K562 (cell line): ENCODE measurements at regions not wholly inside any gene's neighbourhood (a gene's known extent, or its start where the extent isn't known, plus 50 kb on each side); places are given as distances from the start of the nearest gene placed in this dataset.

Experiments
- ATAC-seq: fragments of 200-7000 bp; cut with Tn5 transposase; 3 replicates; pipeline ENCODE4 v1.9.1; 2020; ENCODE audit warnings: moderate library complexity
- BruUV-seq: library from RNA; stranded (reverse); fragments of 400-500 nt; replicated peaks from 2 replicates; lab custom pipeline; 2021; lab: Mats Ljungman, UMichigan
- CTCF ChIA-PET: fragments of 300-600 bp; formaldehyde crosslinking; extraction: SDS; loops from one replicate; lab custom pipeline; 2021; ENCODE audit warnings: low intra/inter-chr PET ratio; lab: Yijun Ruan, JAX
- POLR2A ChIA-PET: fragments of 300-600, 350-650 bp; sonication (Branson Sonifier 250); formaldehyde crosslinking; extraction: SDS; loops from one replicate; lab custom pipeline; 2021; ENCODE audit warnings: antibody characterized with exemption, inconsistent platforms; lab: Yijun Ruan, JAX
- DNase-seq, 4 experiments: peaks; one replicate each; pipeline versions ENCODE4 v3.0.0 to v3.0.0-alpha.2; 2011 to 2018; ENCODE audit warnings: low spot score in 3 of 4, mixed read lengths in 3 of 4; ENCODE audit errors: extremely low read depth in 1 of 4
- FAIRE-seq: peaks from 2 replicates; lab custom pipeline; 2011; peaks lifted over from hg19 to GRCh38; lab: Jason Lieb, UNC
- H2AFZ ChIP-seq: 2 replicates; pipeline ENCODE4 v1.6.0; 2011; ENCODE audit warnings: low read depth, low read length, control low read depth, inconsistent platforms
- H3K27ac ChIP-seq: fragments of 200-600 bp; 3 replicates; pipeline ENCODE4 v1.8.0; 2011; ENCODE audit warnings: low read depth, mild to moderate bottlenecking, control low read depth, inconsistent platforms, low read length, moderate library complexity, mixed read lengths; ENCODE audit errors: extremely low read depth
- H3K27me3 ChIP-seq, 2 experiments: fragments of 300-600 bp in 1 of 2; 2 replicates in 1 of 2; 3 replicates in 1 of 2; pipeline versions ENCODE4 v1.6.0 to v1.8.0; 2011; ENCODE audit warnings: inconsistent platforms in 2 of 2, low read length in 2 of 2, mild to moderate bottlenecking in 1 of 2, mixed read lengths in 1 of 2, moderate library complexity in 1 of 2; ENCODE audit not compliant: control insufficient read depth in 2 of 2, insufficient read depth in 2 of 2
- H3K36me3 ChIP-seq: fragments of 300-600 bp; 3 replicates; pipeline ENCODE4 v1.8.0; 2011; ENCODE audit warnings: mild to moderate bottlenecking, low read length, inconsistent platforms; ENCODE audit not compliant: control insufficient read depth, insufficient read depth
- H3K4me1 ChIP-seq, 2 experiments: fragments of 200-600 bp in 1 of 2; replicated peaks in 1 of 2; 2 replicates in 1 of 2; 3 replicates in 1 of 2; pipeline versions ENCODE4 v1.5.1 to v1.8.0; 2011; ENCODE audit warnings: inconsistent platforms in 2 of 2, low read length in 2 of 2, mild to moderate bottlenecking in 1 of 2, mixed read lengths in 1 of 2, moderate library complexity in 1 of 2; ENCODE audit not compliant: control insufficient read depth in 2 of 2, insufficient read depth in 2 of 2
- H3K4me2 ChIP-seq: 2 replicates; pipeline ENCODE4 v1.6.1; 2011; ENCODE audit warnings: low read length, control low read depth, inconsistent platforms, mixed read lengths; ENCODE audit not compliant: insufficient read depth
- H3K4me3 ChIP-seq: fragments of 200-600 bp; sonication (generic), shearing (Covaris generic); 2 replicates; pipeline ENCODE4 v1.5.1; 2016; ENCODE audit warnings: control low read depth, inconsistent platforms
- H3K79me2 ChIP-seq: fragments of 200-600 bp; 3 replicates; pipeline ENCODE4 v1.8.0; 2011; ENCODE audit warnings: low read length, inconsistent platforms; ENCODE audit not compliant: control insufficient read depth, insufficient read depth
- H3K9ac ChIP-seq, 2 experiments: 2 replicates each; pipeline versions ENCODE4 v1.6.0 to v1.6.1; 2011; ENCODE audit warnings: low read depth in 2 of 2, low read length in 2 of 2, control low read depth in 1 of 2, inconsistent platforms in 1 of 2, mild to moderate bottlenecking in 1 of 2, mixed read lengths in 1 of 2; ENCODE audit not compliant: insufficient read depth in 1 of 2
- H3K9me1 ChIP-seq: one replicate; pipeline ENCODE4 v1.6.0; 2011; ENCODE audit warnings: inconsistent platforms, mild to moderate bottlenecking, low read length, moderate library complexity; ENCODE audit not compliant: control insufficient read depth, insufficient read depth
- H3K9me3 ChIP-seq: replicated peaks from 2 replicates; pipeline ENCODE4 v1.5.1; 2011; ENCODE audit warnings: low read depth, low read length, inconsistent platforms; ENCODE audit not compliant: control insufficient read depth, insufficient read depth
- H4K20me1 ChIP-seq: replicated peaks from 2 replicates; pipeline ENCODE4 v1.6.1; 2011; ENCODE audit warnings: low read length, inconsistent platforms, mixed read lengths; ENCODE audit not compliant: control insufficient read depth, insufficient read depth
- ASH1L ChIP-seq: fragments of 450-650 bp; IDR thresholded peaks from 2 replicates; pipeline ENCODE4 v1.6.1; 2018; ENCODE audit warnings: borderline replicate concordance, mild to moderate bottlenecking, low read depth; ENCODE audit not compliant: partially characterized antibody
- ERF ChIP-seq: fragments of 450-650 bp; formaldehyde crosslinking; IDR thresholded peaks from 2 replicates; pipeline ENCODE4 v1.4.0; 2020; ENCODE audit warnings: mild to moderate bottlenecking, mixed read lengths
- ESRRB ChIP-seq: fragments of 250-450 bp; sonication (Bioruptor Pico); IDR thresholded peaks from 2 replicates; pipeline ENCODE4 v1.5.0; 2020; ENCODE audit warnings: mild to moderate bottlenecking, moderate library complexity, borderline replicate concordance
- FOS ChIP-seq: IDR thresholded peaks from 3 replicates; pipeline ENCODE4 v1.6.1; 2011; ENCODE audit not compliant: insufficient read length; ENCODE audit errors: extremely low read depth
- KLF13 ChIP-seq: fragments of 450-650 bp; IDR thresholded peaks from 2 replicates; pipeline ENCODE4 v1.6.1; 2016; ENCODE audit warnings: missing genetic modification characterization, low read depth, mild to moderate bottlenecking, missing compliant biosample characterization, moderate library complexity, borderline replicate concordance
- MXI1 ChIP-seq: IDR thresholded peaks from 2 replicates; pipeline ENCODE4 v1.6.1; 2011; ENCODE audit warnings: low read depth, mild to moderate bottlenecking, improper control_type of control experiment, low read length
- RBM14 ChIP-seq: fragments of 200-400 bp; formaldehyde crosslinking; IDR thresholded peaks from 2 replicates; pipeline ENCODE4 v1.6.1; 2018; ENCODE audit warnings: low read depth, mild to moderate bottlenecking, low read length, moderate library complexity, borderline replicate concordance; ENCODE audit not compliant: insufficient read depth
- RERE ChIP-seq: sonication (generic); formaldehyde crosslinking; IDR thresholded peaks from 2 replicates; pipeline ENCODE4 v1.8.0; 2023; ENCODE audit warnings: missing genetic modification reagents, mild to moderate bottlenecking, borderline replicate concordance
- SETDB1 ChIP-seq: IDR thresholded peaks from one replicate; pipeline ENCODE4 v1.6.1; 2012; ENCODE audit warnings: low read length, control low read depth, inconsistent platforms
- UBTF ChIP-seq, 2 experiments: IDR thresholded peaks; 2 replicates each; pipeline ENCODE4 v1.6.1; 2012; ENCODE audit warnings: improper control_type of control experiment in 2 of 2, low read depth in 2 of 2, low read length in 2 of 2, borderline replicate concordance in 1 of 2
- ZKSCAN1 ChIP-seq: fragments of 150-350 bp; IDR thresholded peaks from 2 replicates; pipeline ENCODE4 v1.6.1; 2016; ENCODE audit warnings: low read depth, low read length
- ZNF212 ChIP-seq: fragments of 450-650 bp; formaldehyde crosslinking; IDR thresholded peaks from 2 replicates; pipeline ENCODE4 v1.4.0; 2020; ENCODE audit warnings: mild to moderate bottlenecking
- ZNF583 ChIP-seq: fragments of 250-450 bp; sonication (Bioruptor Pico); IDR thresholded peaks from 2 replicates; pipeline ENCODE4 v1.4.0; 2020
- WGBS: fragments of 100-300 bp; shearing (Covaris generic); methylation state at CpG from one replicate; pipeline ENCODE4 v1.1.6; 2016; ENCODE audit warnings: low coverage, mixed read lengths; ENCODE audit not compliant: insufficient coverage; ENCODE audit errors: missing lambda C conversion rate; 5-methylcytosine and 5-hydroxymethylcytosine counted together
- in situ Hi-C: fragments of 300-500 bp; cut with MboI; formaldehyde crosslinking; loops from 4 replicates; pipeline ENCODE4 v1.15.0; 2018; ENCODE audit warnings: inconsistent platforms, mixed read lengths
- intact Hi-C: fragments of 100-400 bp; cut with micrococcal nuclease; formaldehyde crosslinking; loops from 2 replicates; pipeline ENCODE4 v1.14.2; 2022
- TF ChIP-seq, protein P1 (sequence below): fragments of 450-650 bp; formaldehyde crosslinking; IDR thresholded peaks from 2 replicates; pipeline ENCODE4 v1.4.0; 2020; ENCODE audit warnings: mild to moderate bottlenecking, moderate library complexity

DNA sequence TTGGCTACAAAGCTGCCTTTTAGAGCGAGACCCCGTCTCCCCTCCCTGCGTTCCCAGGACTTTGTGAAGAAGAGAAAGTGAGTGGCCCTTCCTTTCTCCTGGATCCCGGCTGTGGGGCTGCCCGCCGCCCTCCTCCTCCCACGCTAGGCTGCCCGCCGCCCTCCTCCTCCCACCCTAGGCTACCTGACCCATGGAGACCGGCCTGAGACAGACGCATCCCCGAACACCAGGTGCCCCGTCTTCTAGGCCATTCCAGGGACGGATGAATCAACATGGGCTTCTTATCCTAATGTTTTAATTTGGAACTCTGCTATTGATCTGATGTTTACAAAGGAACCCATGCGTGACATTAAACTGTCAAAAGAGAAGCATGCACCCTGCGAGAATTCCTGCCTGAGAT, 117.3 kb upstream of the LPCAT1 start:
- intact Hi-C loops (loop anchor here (1.0 to 10.0 kb wide), 2 partner anchors 162 to 256 kb away; no protein-coding TSS in a partner anchor), in situ Hi-C loops (loop anchor here (5.0 to 25.0 kb wide), 3 partner anchors 154 to 704 kb away; no protein-coding TSS in a partner anchor)
- DNase-seq (no peak), ATAC-seq (no peak), FAIRE-seq (no peak)
- no peaks in the 10 kb centered on the region for H3K36me3 ChIP-seq
- ChIA-PET POLR2A (no interaction called here), CTCF (interaction anchor here (0.6 to 1.7 kb wide), 10 partner anchors 162 to 1453 kb away, joined by 3 to 17 read pairs (median 3); no protein-coding TSS in a partner anchor)
- H2AFZ ChIP-seq, result no peak overlapping the region
- H3K27ac ChIP-seq, result no peak overlapping the region
- H3K9me1 ChIP-seq, result no peaks in the 10 kb centered on the region
- H3K4me1 ChIP-seq, result peaks cover 0 to 44% of the 10 kb centered on the region in 2 experiments; a peak in 2 of 5 replicates
- no peak overlapping the region for H3K4me3 ChIP-seq
- BruUV-seq, result no TSS peak
- H3K9ac ChIP-seq, result no peak overlapping the region
- 16% methylated on average over 14 of the region's 16 CpGs for WGBS
- H3K4me2 ChIP-seq, result 0 out of 2 replicates have a peak overlapping the region, but pooled peaks have one; percentile 25
- H3K27me3 ChIP-seq, result peaks cover 31 to 71% of the 10 kb centered on the region in 2 experiments
- H4K20me1 ChIP-seq, result 0 out of 2 replicates have a peak, but pooled peaks cover 4% of the 10 kb centered on the region
- H3K79me2 ChIP-seq, result no peaks in the 10 kb centered on the region
- no peaks in the 10 kb centered on the region for H3K9me3 ChIP-seq
- no peak for TF ChIP-seq ZKSCAN1
- TF ChIP-seq ASH1L, result no peak
- TF ChIP-seq, protein P1, sequence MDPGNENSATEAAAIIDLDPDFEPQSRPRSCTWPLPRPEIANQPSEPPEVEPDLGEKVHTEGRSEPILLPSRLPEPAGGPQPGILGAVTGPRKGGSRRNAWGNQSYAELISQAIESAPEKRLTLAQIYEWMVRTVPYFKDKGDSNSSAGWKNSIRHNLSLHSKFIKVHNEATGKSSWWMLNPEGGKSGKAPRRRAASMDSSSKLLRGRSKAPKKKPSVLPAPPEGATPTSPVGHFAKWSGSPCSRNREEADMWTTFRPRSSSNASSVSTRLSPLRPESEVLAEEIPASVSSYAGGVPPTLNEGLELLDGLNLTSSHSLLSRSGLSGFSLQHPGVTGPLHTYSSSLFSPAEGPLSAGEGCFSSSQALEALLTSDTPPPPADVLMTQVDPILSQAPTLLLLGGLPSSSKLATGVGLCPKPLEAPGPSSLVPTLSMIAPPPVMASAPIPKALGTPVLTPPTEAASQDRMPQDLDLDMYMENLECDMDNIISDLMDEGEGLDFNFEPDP (CRISPR knock-in tag), result no peak
- TF ChIP-seq RERE (CRISPR knock-in tag), result no peak
- no peak for TF ChIP-seq FOS
- no peak for TF ChIP-seq SETDB1
- no peak for TF ChIP-seq KLF13
- no peak for TF ChIP-seq ZNF212 (CRISPR knock-in tag)
- TF ChIP-seq MXI1, result no peak
- no peak for TF ChIP-seq ERF
- TF ChIP-seq ZNF583, result no peak
- TF ChIP-seq RBM14, result no peak
- no peak for TF ChIP-seq ESRRB (CRISPR knock-in tag)
- TF ChIP-seq UBTF (IDR thresholded peaks at IDR 0.05; ENCODE audit: borderline replicate concordance in 1 of 2, low read depth in 2 of 2, low read length in 2 of 2), result no peak
